Transverse colon (tissue), 4 donors: ENCODE measurements at regions not wholly inside any gene's neighbourhood (a gene's known extent, or its start where the extent isn't known, plus 50 kb on each side); places are given as distances from the start of the nearest gene placed in this dataset.

Experiments used
- DNase-seq: peaks from one replicate; pipeline ENCODE4 v3.0.0-alpha.2; 2019
- H3K27ac ChIP-seq, 4 donors: fragments of 200-600 bp; sonication (generic); 2 replicates each; pipeline ENCODE4 v1.5.1; 2016 to 2018; ENCODE audit warnings: inconsistent platforms in 4 of 4
- H3K27me3 ChIP-seq: fragments of 200-600 bp; sonication (generic); 2 replicates; pipeline ENCODE4 v1.5.1; 2017; ENCODE audit warnings: inconsistent platforms
- H3K36me3 ChIP-seq, 4 donors: fragments of 200-600 bp; sonication (generic); 2 replicates each; pipeline ENCODE4 v1.5.1; 2017 to 2019; ENCODE audit warnings: inconsistent platforms in 4 of 4
- H3K4me1 ChIP-seq, 4 donors: fragments of 200-600 bp; sonication (generic); 2 replicates each; pipeline ENCODE4 v1.5.1; 2017 to 2020; ENCODE audit warnings: inconsistent platforms in 4 of 4
- H3K4me3 ChIP-seq, 4 donors: fragments of 200-600 bp; sonication (generic); 1 replicate in 1 of 4; 2 replicates in 3 of 4; pipeline versions ENCODE4 v1.5.1 to v1.6.1; 2017 to 2019; ENCODE audit warnings: inconsistent platforms in 4 of 4
- H3K9me3 ChIP-seq, 2 donors: fragments of 200-600 bp; sonication (generic); 2 replicates each; pipeline ENCODE4 v1.5.1; 2017 to 2019; ENCODE audit warnings: inconsistent platforms in 2 of 2
- CTCF ChIP-seq, 5 experiments: fragments of 200-600 bp in 3 of 5; fragments of 450-650 bp in 2 of 5; sonication (generic) in 3 of 5; IDR thresholded peaks; 1 replicate in 2 of 5; 2 replicates in 3 of 5; pipeline ENCODE4 v1.5.1; 2016 to 2017; ENCODE audit warnings: antibody characterized with exemption in 5 of 5, inconsistent platforms in 3 of 5, mild to moderate bottlenecking in 2 of 5, moderate library complexity in 1 of 5
- EP300 ChIP-seq: sonication (generic); formaldehyde crosslinking; IDR thresholded peaks from one replicate; pipeline ENCODE4 v1.6.1; 2017; ENCODE audit warnings: antibody characterized with exemption, low read depth
- POLR2A ChIP-seq: fragments of 450-650 bp; IDR thresholded peaks from one replicate; pipeline ENCODE4 v1.6.1; 2016; ENCODE audit warnings: antibody characterized with exemption, mild to moderate bottlenecking, moderate library complexity
- POLR2AphosphoS5 ChIP-seq, 3 donors: sonication (generic); formaldehyde crosslinking; IDR thresholded peaks; one replicate each; pipeline ENCODE4 v1.6.1; 2016; ENCODE audit warnings: antibody characterized with exemption in 3 of 3
- WGBS, 2 donors: methylation state at CpG; one replicate each; pipeline ENCODE4 v1.1.5; 2018; ENCODE audit warnings: low coverage in 1 of 2; 5-methylcytosine and 5-hydroxymethylcytosine counted together
- in situ Hi-C, 4 donors: fragments of 200-750 bp; cut with MboI; loops; one replicate each; pipeline versions ENCODE4 v1.15.0 to v1.15.1; 2017; ENCODE audit warnings: low sequenced_read_pairs in 3 of 4, low pct_ligation_motif_present in 1 of 4, low pct_unique_long_range_greater_than_20kb in 1 of 4
- intact Hi-C: fragments of 100-400 bp; cut with DNase I; formaldehyde crosslinking; loops from one replicate; pipeline ENCODE4 v1.15.1; 2023; ENCODE audit warnings: low total_unique reads

- TF ChIP-seq EP300 (no peak), POLR2AphosphoS5 (IDR thresholded peaks at IDR 0.05) (no peak), POLR2A (no peak), CTCF (IDR thresholded peaks at IDR 0.05) (no peak)
- in situ Hi-C loops = no loop called here
- H3K4me1 ChIP-seq = no peaks in the 10 kb centered on the region
- H3K9me3 ChIP-seq = peaks cover 6 to 16% of the 10 kb centered on the region in 2 donors
- DNase-seq = no peak
- no peak overlapping the region for H3K4me3 ChIP-seq
- H3K36me3 ChIP-seq = no peaks in the 10 kb centered on the region
- no peak overlapping the region for H3K27ac ChIP-seq
- H3K27me3 ChIP-seq = no peaks in the 10 kb centered on the region
- intact Hi-C loops = no loop called here
- 38 to 54% methylated on average over 1 of the region's 1 CpG for WGBS, 2 donors
Observed at GRCh38 chr2:186308347-186308746, 177.7 kb upstream of the ZC3H15 start.

GRCh38 chr2:186309901-186310300 lies 176.2 kb upstream of the ZC3H15 start:
- H3K4me3 ChIP-seq = no peak overlapping the region

GRCh38 chr2:186319105-186319504 lies 167.0 kb upstream of the ZC3H15 start:
- TF ChIP-seq CTCF (IDR thresholded peaks at IDR 0.05) (no peak), POLR2AphosphoS5 (IDR thresholded peaks at IDR 0.05) (no peak)
- intact Hi-C loops = no loop called here
- peaks cover 10 to 14% of the 10 kb centered on the region in 2 donors for H3K9me3 ChIP-seq
- no peak overlapping the region for H3K4me3 ChIP-seq
- H3K36me3 ChIP-seq = no peaks in the 10 kb centered on the region
- H3K4me1 ChIP-seq = no peaks in the 10 kb centered on the region
- in situ Hi-C loops = no loop called here
- H3K27me3 ChIP-seq = no peaks in the 10 kb centered on the region
- no peak for DNase-seq
- WGBS, 2 donors = 84 to 100% methylated on average over 2 of the region's 2 CpGs
- no peak overlapping the region for H3K27ac ChIP-seq

More at GRCh38 chr2:186309901-186310300, 176.2 kb upstream of the ZC3H15 start:
- Histone ChIP-seq H3K4me1 (no peaks in the 10 kb centered on the region), H3K9me3 (peaks cover 6 to 20% of the 10 kb centered on the region in 2 donors), H3K27ac (no peak overlapping the region), H3K36me3 (no peaks in the 10 kb centered on the region), H3K27me3 (no peaks in the 10 kb centered on the region)
- in situ Hi-C loops = no loop called here
- intact Hi-C loops = no loop called here
- 64% methylated on average over 2 of the region's 2 CpGs; no CpG with 5 or more reads in 1 of the 2 donors for WGBS, 2 donors
- DNase-seq = no peak
- no peak for TF ChIP-seq POLR2AphosphoS5 (IDR thresholded peaks at IDR 0.05)
- TF ChIP-seq EP300 = no peak
- no peak for TF ChIP-seq POLR2A
- TF ChIP-seq CTCF (IDR thresholded peaks at IDR 0.05) = no peak

- Histone ChIP-seq H3K4me1 (no peaks in the 10 kb centered on the region), H3K27ac (no peak overlapping the region), H3K4me3 (no peak overlapping the region), H3K36me3 (no peaks in the 10 kb centered on the region), H3K9me3 (peaks cover 0 to 5% of the 10 kb centered on the region in 2 donors), H3K27me3 (no peaks in the 10 kb centered on the region)
- intact Hi-C loops (no loop called here), in situ Hi-C loops (no loop called here)
- no peak for DNase-seq
- TF ChIP-seq POLR2A = no peak
- TF ChIP-seq EP300 = no peak
- no peak for TF ChIP-seq POLR2AphosphoS5 (IDR thresholded peaks at IDR 0.05)
- TF ChIP-seq CTCF (IDR thresholded peaks at IDR 0.05) = no peak
- 81 to 86% methylated on average over 2 of the region's 2 CpGs for WGBS, 2 donors
Observed at GRCh38 chr2:186325827-186326535, 160.1 kb upstream of the ZC3H15 start.
